ENCODE measurements at regions not wholly inside any gene's neighbourhood (a gene's known extent, or its start where the extent isn't known, plus 50 kb on each side); places are given as distances from the start of the nearest gene placed in this dataset.

- DNase-seq (no peak), ATAC-seq (no peak)
- Histone ChIP-seq H3K9ac (ENCODE audit: low read length) (no peak overlapping the region), H4K20me1 (ENCODE audit: low read length) (no peaks in the 10 kb centered on the region), H3K27me3 (ENCODE audit: low read length) (no peaks in the 10 kb centered on the region), H3K9me3 (ENCODE audit: low read length) (no peaks in the 10 kb centered on the region), H3F3A (ENCODE audit: low read length, unreplicated experiment) (no peaks in the 10 kb centered on the region), H3K4me2 (ENCODE audit: low read length) (no peak overlapping the region), H3K9me2 (replicated peaks; ENCODE audit: low read length) (no peaks in the 10 kb centered on the region), H3K4me1 (ENCODE audit: insufficient read depth, low read length) (peaks cover 31% of the 10 kb centered on the region), H3K79me2 (ENCODE audit: low read length) (no peaks in the 10 kb centered on the region), H2AFZ (ENCODE audit: low read length) (no peak overlapping the region), H3K36me3 (ENCODE audit: low read depth, low read length) (no peaks in the 10 kb centered on the region), H3K4me3 (ENCODE audit: low read length) (no peak overlapping the region), H3K27ac (ENCODE audit: low read length) (no peak overlapping the region; the same call in 1 of the 2 replicates)
- no TSS peak for BruUV-seq (replicated peaks)
- ChIA-PET POLR2A (ENCODE audit: unreplicated experiment) (no interaction called here), CTCF (no interaction called here)
- intact Hi-C loops (cut with micrococcal nuclease): loop anchor here (10.0 kb wide), 1 partner anchor 196 kb away; the partner anchor contains the start of gene ACVR2A
- TF ChIP-seq EZH2 (IDR thresholded peaks at IDR 0.05; ENCODE audit: low read length, unreplicated experiment) (no peak), EZH2phosphoT487 (IDR thresholded peaks at IDR 0.05; ENCODE audit: borderline replicate concordance, low read length) (no peak)
Observed at GRCh38 chr2:147649286-147649685, 195.5 kb upstream of the ACVR2A start.

GRCh38 chr2:147648471-147648870, 196.4 kb upstream of the ACVR2A start:
- H3F3A ChIP-seq (ENCODE audit: low read length, unreplicated experiment): no peaks in the 10 kb centered on the region
- no TSS peak for BruUV-seq (replicated peaks)
- DNase-seq (peak; percentile 62), ATAC-seq (peak; percentile 54)
- no peaks in the 10 kb centered on the region for H3K27me3 ChIP-seq (ENCODE audit: low read length)
- TF ChIP-seq EZH2phosphoT487 (IDR thresholded peaks at IDR 0.05; ENCODE audit: borderline replicate concordance, low read length): no peak
- H3K4me3 ChIP-seq (ENCODE audit: low read length): no peak overlapping the region
- H2AFZ ChIP-seq (ENCODE audit: low read length): 0 out of 2 replicates have a peak overlapping the region, but pooled peaks have one; percentile 2
- H3K36me3 ChIP-seq (ENCODE audit: low read depth, low read length): no peaks in the 10 kb centered on the region
- no peak overlapping the region for H3K9ac ChIP-seq (ENCODE audit: low read length)
- H3K79me2 ChIP-seq (ENCODE audit: low read length): no peaks in the 10 kb centered on the region
- H4K20me1 ChIP-seq (ENCODE audit: low read length): no peaks in the 10 kb centered on the region
- 0 out of 2 replicates have a peak overlapping the region, but pooled peaks have one; percentile 5 for H3K4me2 ChIP-seq (ENCODE audit: low read length)
- ChIA-PET CTCF (no interaction called here), POLR2A (ENCODE audit: unreplicated experiment) (no interaction called here)
- peak overlapping the region; percentile 21; the same call in 1 of the 2 replicates for H3K27ac ChIP-seq (ENCODE audit: low read length)
- H3K9me2 ChIP-seq (replicated peaks; ENCODE audit: low read length): no peaks in the 10 kb centered on the region
- peaks cover 31% of the 10 kb centered on the region for H3K4me1 ChIP-seq (ENCODE audit: insufficient read depth, low read length)
- H3K9me3 ChIP-seq (ENCODE audit: low read length): no peaks in the 10 kb centered on the region
- intact Hi-C loops (cut with micrococcal nuclease): loop anchor here (1.0 to 10.0 kb wide), 2 partner anchors 49 to 196 kb away; partner anchors contain the start of gene ACVR2A

- no peaks in the 10 kb centered on the region for H4K20me1 ChIP-seq (ENCODE audit: low read length)
- H3K27me3 ChIP-seq (ENCODE audit: low read length): no peaks in the 10 kb centered on the region
- H3K36me3 ChIP-seq (ENCODE audit: low read depth, low read length): no peaks in the 10 kb centered on the region
- BruUV-seq (replicated peaks): no TSS peak
- no peaks in the 10 kb centered on the region for H3F3A ChIP-seq (ENCODE audit: low read length, unreplicated experiment)
- TF ChIP-seq EZH2phosphoT487 (IDR thresholded peaks at IDR 0.05; ENCODE audit: borderline replicate concordance, low read length) (no peak), EZH2 (IDR thresholded peaks at IDR 0.05; ENCODE audit: low read length, unreplicated experiment) (no peak), CTCF (conservative IDR thresholded peaks at IDR 0.05; ENCODE audit: low read depth, low read length) (no peak)
- no peaks in the 10 kb centered on the region for H3K9me3 ChIP-seq (ENCODE audit: low read length)
- H3K4me1 ChIP-seq (ENCODE audit: insufficient read depth, low read length): peaks cover 31% of the 10 kb centered on the region
- H3K4me3 ChIP-seq (ENCODE audit: low read length): no peak overlapping the region
- POLR2A ChIA-PET (ENCODE audit: unreplicated experiment): no interaction called here
- H2AFZ ChIP-seq (ENCODE audit: low read length): no peak overlapping the region
- no peak overlapping the region for H3K4me2 ChIP-seq (ENCODE audit: low read length)
- DNase-seq (no peak), ATAC-seq (no peak)
- intact Hi-C loops (cut with micrococcal nuclease): loop anchor here (1.0 to 10.0 kb wide), 2 partner anchors 49 to 197 kb away; partner anchors contain the start of gene ACVR2A
- no peaks in the 10 kb centered on the region for H3K9me2 ChIP-seq (replicated peaks; ENCODE audit: low read length)
- H3K79me2 ChIP-seq (ENCODE audit: low read length): no peaks in the 10 kb centered on the region
- no peak overlapping the region for H3K9ac ChIP-seq (ENCODE audit: low read length)
- H3K27ac ChIP-seq (ENCODE audit: low read length): no peak overlapping the region
- CTCF ChIA-PET: no interaction called here
Observed at GRCh38 chr2:147647816-147648215, 197.0 kb upstream of the ACVR2A start.

Measured in PC-3 (cell line).